Neural cell (in vitro differentiated cells): ENCODE measurements at regions not wholly inside any gene's neighbourhood (a gene's known extent, or its start where the extent isn't known, plus 50 kb on each side); places are given as distances from the start of the nearest gene placed in this dataset.

Experiments
- H2AFZ ChIP-seq: fragments of 200-600, 300-800 bp; sonication (generic), shearing (Covaris generic); 2 replicates; pipeline ENCODE4 v1.6.0; 2014; ENCODE audit warnings: low read depth, mild to moderate bottlenecking, antibody characterized with exemption, low read length, moderate library complexity
- H3F3A ChIP-seq: fragments of 200-600 bp; shearing (Covaris generic); 2 replicates; pipeline ENCODE4 v1.6.1; 2016; ENCODE audit warnings: mild to moderate bottlenecking, moderate library complexity, mixed read lengths, antibody characterized with exemption, low read length; ENCODE audit not compliant: insufficient read depth, poor library complexity, severe bottlenecking
- H3K27ac ChIP-seq: fragments of 200-600, 300-800 bp; sonication (generic), shearing (Covaris generic); 2 replicates; pipeline ENCODE4 v1.5.1; 2014; ENCODE audit warnings: mild to moderate bottlenecking, low read length, moderate library complexity
- H3K27me3 ChIP-seq: fragments of 300-800, 200-600 bp; sonication (generic), shearing (Covaris generic); 2 replicates; pipeline ENCODE4 v1.6.0; 2014; ENCODE audit warnings: mild to moderate bottlenecking, low read depth, low read length, moderate library complexity; ENCODE audit not compliant: insufficient read depth
- H3K36me3 ChIP-seq: fragments of 300-800, 200-600 bp; sonication (generic), shearing (Covaris generic); 2 replicates; pipeline ENCODE4 v1.5.1; 2014; ENCODE audit warnings: mild to moderate bottlenecking, antibody characterized with exemption, low read length, moderate library complexity; ENCODE audit not compliant: insufficient read depth
- H3K4me2 ChIP-seq: fragments of 300-800, 200-600 bp; sonication (generic), shearing (Covaris generic); 2 replicates; pipeline ENCODE4 v1.6.0; 2014; ENCODE audit warnings: mild to moderate bottlenecking, low read length
- H3K4me3 ChIP-seq: fragments of 300-800, 200-600 bp; sonication (generic), shearing (Covaris generic); 2 replicates; pipeline ENCODE4 v1.5.1; 2014; ENCODE audit warnings: mild to moderate bottlenecking, low read length, moderate library complexity
- H3K79me2 ChIP-seq: fragments of 200-600 bp; shearing (Covaris generic); replicated peaks from 2 replicates; pipeline ENCODE4 v1.6.0; 2014; ENCODE audit warnings: mild to moderate bottlenecking, low read length, moderate library complexity; ENCODE audit not compliant: insufficient read depth
- H3K9ac ChIP-seq: fragments of 300-800, 200-600 bp; sonication (generic), shearing (Covaris generic); 2 replicates; pipeline ENCODE4 v1.6.1; 2016; ENCODE audit warnings: mild to moderate bottlenecking, low read length, mixed read lengths
- H3K9me2 ChIP-seq: fragments of 200-600 bp; shearing (Covaris generic); 2 replicates; pipeline ENCODE4 v1.6.1; 2016; ENCODE audit warnings: mild to moderate bottlenecking, low read length, mixed read lengths; ENCODE audit not compliant: insufficient read depth
- H3K9me3 ChIP-seq: fragments of 200-600, 300-800 bp; sonication (generic), shearing (Covaris generic); 2 replicates; pipeline ENCODE4 v1.6.1; 2016; ENCODE audit warnings: mild to moderate bottlenecking, mixed run types, low read length, moderate library complexity, mixed read lengths
- H4K20me1 ChIP-seq: fragments of 200-600 bp; shearing (Covaris generic); 2 replicates; pipeline ENCODE4 v1.6.1; 2016; ENCODE audit warnings: mild to moderate bottlenecking, mixed run types; ENCODE audit not compliant: insufficient read depth
- EP300 ChIP-seq: fragments of 450-650 bp; conservative IDR thresholded peaks from 2 replicates; pipeline ENCODE4 v1.6.1; 2014; ENCODE audit warnings: antibody characterized with exemption, mild to moderate bottlenecking, moderate library complexity; ENCODE audit not compliant: poor library complexity, severe bottlenecking
- EZH2 ChIP-seq: fragments of 200-600, 300-800 bp; shearing (Covaris generic), sonication (generic); IDR thresholded peaks from 2 replicates; pipeline ENCODE4 v1.6.1; 2014; ENCODE audit warnings: antibody characterized with exemption, low read length, borderline replicate concordance, mild to moderate bottlenecking; ENCODE audit not compliant: insufficient read depth, poor library complexity, severe bottlenecking
- MXI1 ChIP-seq: fragments of 450-650 bp; conservative IDR thresholded peaks from 2 replicates; pipeline ENCODE4 v1.6.1; 2014; ENCODE audit warnings: antibody characterized with exemption, mild to moderate bottlenecking; ENCODE audit not compliant: poor library complexity, severe bottlenecking
- POLR2AphosphoS5 ChIP-seq: IDR thresholded peaks from 2 replicates; pipeline ENCODE4 v1.6.1; 2012
- RAD21 ChIP-seq: fragments of 450-650 bp; conservative IDR thresholded peaks from 2 replicates; pipeline ENCODE4 v1.6.1; 2014; ENCODE audit warnings: antibody characterized with exemption, mild to moderate bottlenecking, moderate library complexity
- SMC3 ChIP-seq: fragments of 450-650 bp; conservative IDR thresholded peaks from 2 replicates; pipeline ENCODE4 v1.6.1; 2014; ENCODE audit warnings: antibody characterized with exemption, mild to moderate bottlenecking, moderate library complexity; ENCODE audit not compliant: poor library complexity
- TAF1 ChIP-seq: IDR thresholded peaks from 2 replicates; pipeline ENCODE4 v1.6.1; 2012; ENCODE audit warnings: low read depth
- TF ChIP-seq, protein P1 (sequence below): fragments of 450-650 bp; IDR thresholded peaks from 2 replicates; pipeline ENCODE4 v1.5.1; 2014; ENCODE audit warnings: antibody characterized with exemption, mild to moderate bottlenecking, moderate library complexity; ENCODE audit not compliant: poor library complexity, severe bottlenecking
- TF ChIP-seq, protein P2 (sequence below): IDR thresholded peaks from 2 replicates; pipeline ENCODE4 v1.6.1; 2012; ENCODE audit warnings: borderline replicate concordance

- Histone ChIP-seq H3K4me3 (no peak overlapping the region), H3K36me3 (no peaks in the 10 kb centered on the region), H3K9me3 (no peaks in the 10 kb centered on the region), H3K4me2 (no peak overlapping the region), H3K9ac (no peak overlapping the region), H3K27me3 (no peaks in the 10 kb centered on the region), H3F3A (no peaks in the 10 kb centered on the region), H3K27ac (no peak overlapping the region), H3K9me2 (no peaks in the 10 kb centered on the region), H3K79me2 (no peaks in the 10 kb centered on the region), H4K20me1 (no peaks in the 10 kb centered on the region), H2AFZ (no peak overlapping the region)
- no peak for TF ChIP-seq TAF1
- TF ChIP-seq RAD21, result peak; percentile 93
- TF ChIP-seq, protein P1, sequence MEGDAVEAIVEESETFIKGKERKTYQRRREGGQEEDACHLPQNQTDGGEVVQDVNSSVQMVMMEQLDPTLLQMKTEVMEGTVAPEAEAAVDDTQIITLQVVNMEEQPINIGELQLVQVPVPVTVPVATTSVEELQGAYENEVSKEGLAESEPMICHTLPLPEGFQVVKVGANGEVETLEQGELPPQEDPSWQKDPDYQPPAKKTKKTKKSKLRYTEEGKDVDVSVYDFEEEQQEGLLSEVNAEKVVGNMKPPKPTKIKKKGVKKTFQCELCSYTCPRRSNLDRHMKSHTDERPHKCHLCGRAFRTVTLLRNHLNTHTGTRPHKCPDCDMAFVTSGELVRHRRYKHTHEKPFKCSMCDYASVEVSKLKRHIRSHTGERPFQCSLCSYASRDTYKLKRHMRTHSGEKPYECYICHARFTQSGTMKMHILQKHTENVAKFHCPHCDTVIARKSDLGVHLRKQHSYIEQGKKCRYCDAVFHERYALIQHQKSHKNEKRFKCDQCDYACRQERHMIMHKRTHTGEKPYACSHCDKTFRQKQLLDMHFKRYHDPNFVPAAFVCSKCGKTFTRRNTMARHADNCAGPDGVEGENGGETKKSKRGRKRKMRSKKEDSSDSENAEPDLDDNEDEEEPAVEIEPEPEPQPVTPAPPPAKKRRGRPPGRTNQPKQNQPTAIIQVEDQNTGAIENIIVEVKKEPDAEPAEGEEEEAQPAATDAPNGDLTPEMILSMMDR, result peak; percentile 90
- TF ChIP-seq, protein P2, sequence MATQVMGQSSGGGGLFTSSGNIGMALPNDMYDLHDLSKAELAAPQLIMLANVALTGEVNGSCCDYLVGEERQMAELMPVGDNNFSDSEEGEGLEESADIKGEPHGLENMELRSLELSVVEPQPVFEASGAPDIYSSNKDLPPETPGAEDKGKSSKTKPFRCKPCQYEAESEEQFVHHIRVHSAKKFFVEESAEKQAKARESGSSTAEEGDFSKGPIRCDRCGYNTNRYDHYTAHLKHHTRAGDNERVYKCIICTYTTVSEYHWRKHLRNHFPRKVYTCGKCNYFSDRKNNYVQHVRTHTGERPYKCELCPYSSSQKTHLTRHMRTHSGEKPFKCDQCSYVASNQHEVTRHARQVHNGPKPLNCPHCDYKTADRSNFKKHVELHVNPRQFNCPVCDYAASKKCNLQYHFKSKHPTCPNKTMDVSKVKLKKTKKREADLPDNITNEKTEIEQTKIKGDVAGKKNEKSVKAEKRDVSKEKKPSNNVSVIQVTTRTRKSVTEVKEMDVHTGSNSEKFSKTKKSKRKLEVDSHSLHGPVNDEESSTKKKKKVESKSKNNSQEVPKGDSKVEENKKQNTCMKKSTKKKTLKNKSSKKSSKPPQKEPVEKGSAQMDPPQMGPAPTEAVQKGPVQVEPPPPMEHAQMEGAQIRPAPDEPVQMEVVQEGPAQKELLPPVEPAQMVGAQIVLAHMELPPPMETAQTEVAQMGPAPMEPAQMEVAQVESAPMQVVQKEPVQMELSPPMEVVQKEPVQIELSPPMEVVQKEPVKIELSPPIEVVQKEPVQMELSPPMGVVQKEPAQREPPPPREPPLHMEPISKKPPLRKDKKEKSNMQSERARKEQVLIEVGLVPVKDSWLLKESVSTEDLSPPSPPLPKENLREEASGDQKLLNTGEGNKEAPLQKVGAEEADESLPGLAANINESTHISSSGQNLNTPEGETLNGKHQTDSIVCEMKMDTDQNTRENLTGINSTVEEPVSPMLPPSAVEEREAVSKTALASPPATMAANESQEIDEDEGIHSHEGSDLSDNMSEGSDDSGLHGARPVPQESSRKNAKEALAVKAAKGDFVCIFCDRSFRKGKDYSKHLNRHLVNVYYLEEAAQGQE, result no peak
- TF ChIP-seq SMC3, result peak; percentile 94
- TF ChIP-seq EZH2, result no peak
These were observed 74.5 kb upstream of the YPEL5 start for GRCh38 chr2:30072250-30072842.

DNA sequence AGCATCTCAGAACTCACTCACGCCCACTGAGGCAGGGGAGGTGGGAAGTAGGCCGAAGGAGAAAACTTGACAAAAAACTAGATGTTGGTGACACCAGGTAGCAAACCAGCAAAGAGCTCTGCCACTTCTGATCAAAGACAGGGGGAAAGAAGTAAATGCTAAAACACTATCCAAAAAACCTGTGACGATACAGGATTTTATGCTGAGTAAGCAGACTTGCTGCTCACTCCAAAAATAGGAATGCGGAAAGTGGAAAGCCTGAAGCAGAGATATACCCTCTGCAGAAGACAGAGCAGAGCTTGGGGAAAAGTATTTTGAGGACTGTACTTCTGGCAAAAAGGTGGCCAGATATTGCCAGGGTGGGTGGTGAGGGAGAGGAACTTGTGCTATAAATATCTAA lies 73.3 kb upstream of the YPEL5 start:
- Histone ChIP-seq H3K36me3 (no peaks in the 10 kb centered on the region), H3K4me2 (no peak overlapping the region), H3K9me2 (no peaks in the 10 kb centered on the region), H4K20me1 (no peaks in the 10 kb centered on the region), H2AFZ (no peak overlapping the region), H3K4me3 (no peak overlapping the region), H3K27me3 (no peaks in the 10 kb centered on the region), H3K79me2 (no peaks in the 10 kb centered on the region), H3K27ac (no peak overlapping the region), H3F3A (no peaks in the 10 kb centered on the region), H3K9ac (no peak overlapping the region), H3K9me3 (no peaks in the 10 kb centered on the region)
- TF ChIP-seq, protein P2, result no peak
- TF ChIP-seq TAF1, result no peak
- no peak for TF ChIP-seq POLR2AphosphoS5
- no peak for TF ChIP-seq EP300
- TF ChIP-seq SMC3, result no peak
- TF ChIP-seq EZH2, result no peak
- TF ChIP-seq MXI1, result no peak
- TF ChIP-seq RAD21, result no peak
- TF ChIP-seq, protein P1, result no peak
